ENCODE measurements at regions not wholly inside any gene's neighbourhood (a gene's known extent, or its start where the extent isn't known, plus 50 kb on each side); places are given as distances from the start of the nearest gene placed in this dataset.

DNA sequence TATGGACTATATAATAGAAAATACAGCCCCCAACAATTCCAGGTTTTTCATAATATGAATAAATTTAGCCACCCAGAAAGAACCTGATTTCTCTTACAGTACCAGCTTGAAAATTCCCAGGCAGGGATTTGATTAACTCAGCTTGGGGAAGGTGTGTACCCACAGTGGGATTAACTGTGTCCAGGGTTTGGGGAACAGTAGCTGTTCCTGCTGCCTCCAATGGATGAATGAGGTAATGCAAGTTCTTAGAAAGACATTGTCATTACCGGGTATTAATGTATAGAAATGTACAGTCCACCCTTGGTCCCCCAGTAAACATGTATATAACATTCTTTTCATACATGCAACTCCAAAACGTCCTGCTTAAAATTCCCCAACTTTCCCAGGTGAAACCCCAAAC, 115.6 kb downstream of the LRIG3 start:
- TF ChIP-seq, protein P1, sequence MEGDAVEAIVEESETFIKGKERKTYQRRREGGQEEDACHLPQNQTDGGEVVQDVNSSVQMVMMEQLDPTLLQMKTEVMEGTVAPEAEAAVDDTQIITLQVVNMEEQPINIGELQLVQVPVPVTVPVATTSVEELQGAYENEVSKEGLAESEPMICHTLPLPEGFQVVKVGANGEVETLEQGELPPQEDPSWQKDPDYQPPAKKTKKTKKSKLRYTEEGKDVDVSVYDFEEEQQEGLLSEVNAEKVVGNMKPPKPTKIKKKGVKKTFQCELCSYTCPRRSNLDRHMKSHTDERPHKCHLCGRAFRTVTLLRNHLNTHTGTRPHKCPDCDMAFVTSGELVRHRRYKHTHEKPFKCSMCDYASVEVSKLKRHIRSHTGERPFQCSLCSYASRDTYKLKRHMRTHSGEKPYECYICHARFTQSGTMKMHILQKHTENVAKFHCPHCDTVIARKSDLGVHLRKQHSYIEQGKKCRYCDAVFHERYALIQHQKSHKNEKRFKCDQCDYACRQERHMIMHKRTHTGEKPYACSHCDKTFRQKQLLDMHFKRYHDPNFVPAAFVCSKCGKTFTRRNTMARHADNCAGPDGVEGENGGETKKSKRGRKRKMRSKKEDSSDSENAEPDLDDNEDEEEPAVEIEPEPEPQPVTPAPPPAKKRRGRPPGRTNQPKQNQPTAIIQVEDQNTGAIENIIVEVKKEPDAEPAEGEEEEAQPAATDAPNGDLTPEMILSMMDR (IDR thresholded peaks at IDR 0.05): peak; percentile 67
- TF ChIP-seq POLR2AphosphoS5 (IDR thresholded peaks at IDR 0.05; ENCODE audit: low read depth, low read length) (no peak), TCF7L2 (IDR thresholded peaks at IDR 0.05; ENCODE audit: low read depth, low read length) (no peak), SIN3A (IDR thresholded peaks at IDR 0.05; ENCODE audit: borderline replicate concordance, insufficient read depth, low read depth, low read length) (no peak)
- TF ChIP-seq, protein P2, sequence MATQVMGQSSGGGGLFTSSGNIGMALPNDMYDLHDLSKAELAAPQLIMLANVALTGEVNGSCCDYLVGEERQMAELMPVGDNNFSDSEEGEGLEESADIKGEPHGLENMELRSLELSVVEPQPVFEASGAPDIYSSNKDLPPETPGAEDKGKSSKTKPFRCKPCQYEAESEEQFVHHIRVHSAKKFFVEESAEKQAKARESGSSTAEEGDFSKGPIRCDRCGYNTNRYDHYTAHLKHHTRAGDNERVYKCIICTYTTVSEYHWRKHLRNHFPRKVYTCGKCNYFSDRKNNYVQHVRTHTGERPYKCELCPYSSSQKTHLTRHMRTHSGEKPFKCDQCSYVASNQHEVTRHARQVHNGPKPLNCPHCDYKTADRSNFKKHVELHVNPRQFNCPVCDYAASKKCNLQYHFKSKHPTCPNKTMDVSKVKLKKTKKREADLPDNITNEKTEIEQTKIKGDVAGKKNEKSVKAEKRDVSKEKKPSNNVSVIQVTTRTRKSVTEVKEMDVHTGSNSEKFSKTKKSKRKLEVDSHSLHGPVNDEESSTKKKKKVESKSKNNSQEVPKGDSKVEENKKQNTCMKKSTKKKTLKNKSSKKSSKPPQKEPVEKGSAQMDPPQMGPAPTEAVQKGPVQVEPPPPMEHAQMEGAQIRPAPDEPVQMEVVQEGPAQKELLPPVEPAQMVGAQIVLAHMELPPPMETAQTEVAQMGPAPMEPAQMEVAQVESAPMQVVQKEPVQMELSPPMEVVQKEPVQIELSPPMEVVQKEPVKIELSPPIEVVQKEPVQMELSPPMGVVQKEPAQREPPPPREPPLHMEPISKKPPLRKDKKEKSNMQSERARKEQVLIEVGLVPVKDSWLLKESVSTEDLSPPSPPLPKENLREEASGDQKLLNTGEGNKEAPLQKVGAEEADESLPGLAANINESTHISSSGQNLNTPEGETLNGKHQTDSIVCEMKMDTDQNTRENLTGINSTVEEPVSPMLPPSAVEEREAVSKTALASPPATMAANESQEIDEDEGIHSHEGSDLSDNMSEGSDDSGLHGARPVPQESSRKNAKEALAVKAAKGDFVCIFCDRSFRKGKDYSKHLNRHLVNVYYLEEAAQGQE (IDR thresholded peaks at IDR 0.05; ENCODE audit: insufficient read depth in 1 of 2, low read depth in 2 of 2, low read length in 1 of 2): no peak

Measured in Panc1 (cell line).